HL-60 (cell line): ENCODE measurements at regions not wholly inside any gene's neighbourhood (a gene's known extent, or its start where the extent isn't known, plus 50 kb on each side); places are given as distances from the start of the nearest gene placed in this dataset.

Experiments used
- CTCF ChIP-seq: IDR thresholded peaks from one replicate; pipeline ENCODE4 v1.5.1; 2011; ENCODE audit warnings: low read length, control low read depth, inconsistent platforms; ENCODE audit not compliant: insufficient read depth
- GABPA ChIP-seq: IDR thresholded peaks from 2 replicates; pipeline ENCODE4 v1.6.1; 2012; ENCODE audit warnings: low read depth
- POLR2AphosphoS5 ChIP-seq: IDR thresholded peaks from 2 replicates; pipeline ENCODE4 v1.6.1; 2012; ENCODE audit warnings: low read depth
- REST ChIP-seq: IDR thresholded peaks from 2 replicates; pipeline ENCODE4 v1.6.1; 2012; ENCODE audit warnings: low read depth; ENCODE audit not compliant: insufficient replicate concordance
- SPI1 ChIP-seq: IDR thresholded peaks from 2 replicates; pipeline ENCODE4 v1.6.1; 2012; ENCODE audit warnings: low read depth, mild to moderate bottlenecking, borderline replicate concordance

- TF ChIP-seq CTCF (no peak), POLR2AphosphoS5 (no peak), SPI1 (no peak), REST (no peak), GABPA (no peak)
Measured at GRCh38 chr3:22373182-22373581, 622.2 kb upstream of the ZNF385D start.
